SK-N-SH (cell line): ENCODE measurements at regions not wholly inside any gene's neighbourhood (a gene's known extent, or its start where the extent isn't known, plus 50 kb on each side); places are given as distances from the start of the nearest gene placed in this dataset.

Experiments
- CTCF ChIA-PET: fragments of 300-600, 350-600 bp; formaldehyde crosslinking; extraction: SDS; loops from one replicate; lab custom pipeline; 2021; lab: Yijun Ruan, JAX
- POLR2A ChIA-PET: fragments of 350-600 bp; sonication (Branson Sonifier 250); formaldehyde crosslinking; extraction: SDS; loops from one replicate; lab custom pipeline; 2020; ENCODE audit warnings: antibody characterized with exemption, inconsistent platforms; lab: Yijun Ruan, JAX
- DNase-seq: peaks from one replicate; pipeline ENCODE4 v3.0.0; 2012
- H2AFZ ChIP-seq: fragments of 200-600 bp; sonication (generic); 2 replicates; pipeline ENCODE4 v1.8.1; 2016; ENCODE audit warnings: antibody characterized with exemption, mild to moderate bottlenecking, low read depth
- H3F3A ChIP-seq: fragments of 200-600 bp; sonication (generic); replicated peaks from 2 replicates; pipeline ENCODE3; 2016; ENCODE audit warnings: antibody characterized with exemption, mild to moderate bottlenecking; ENCODE audit not compliant: insufficient read depth
- H3K27ac ChIP-seq, 2 experiments: fragments of 200-500 bp in 1 of 2; fragments of 200-600 bp in 1 of 2; sonication (Bioruptor generic) in 1 of 2; sonication (generic), shearing (Covaris generic) in 1 of 2; 2 replicates each; pipeline versions ENCODE4 v1.5.1 to v1.6.1; 2014 to 2016; ENCODE audit warnings: low read depth in 2 of 2, inconsistent platforms in 1 of 2, low read length in 1 of 2, mild to moderate bottlenecking in 1 of 2, mixed read lengths in 1 of 2
- H3K27me3 ChIP-seq: fragments of 200-600 bp; sonication (generic), shearing (Covaris generic); 2 replicates; pipeline ENCODE4 v1.6.1; 2016; ENCODE audit warnings: mixed run types; ENCODE audit not compliant: insufficient read depth
- H3K36me3 ChIP-seq, 2 experiments: fragments of 200-500 bp in 1 of 2; fragments of 200-600 bp in 1 of 2; sonication (Bioruptor generic) in 1 of 2; sonication (generic) in 1 of 2; replicated peaks in 1 of 2; 2 replicates each; pipeline versions ENCODE3 to v1.5.1; 2014 to 2016; ENCODE audit warnings: low read length in 1 of 2, mild to moderate bottlenecking in 1 of 2; ENCODE audit not compliant: insufficient read depth in 2 of 2, control insufficient read depth in 1 of 2
- H3K4me1 ChIP-seq, 2 experiments: fragments of 200-500 bp in 1 of 2; fragments of 200-600 bp in 1 of 2; sonication (Bioruptor generic) in 1 of 2; sonication (generic), shearing (Covaris generic) in 1 of 2; 2 replicates each; pipeline versions ENCODE4 v1.5.1 to v1.6.1; 2014 to 2016; ENCODE audit warnings: low read depth in 1 of 2, low read length in 1 of 2, mixed run types in 1 of 2; ENCODE audit not compliant: insufficient read depth in 2 of 2, control insufficient read depth in 1 of 2
- H3K4me2 ChIP-seq: fragments of 200-600 bp; sonication (generic), shearing (Covaris generic); 2 replicates; pipeline ENCODE4 v1.6.1; 2017; ENCODE audit warnings: mixed run types
- H3K4me3 ChIP-seq, 2 experiments: fragments of 200-500 bp in 1 of 2; fragments of 200-600 bp in 1 of 2; sonication (Bioruptor generic) in 1 of 2; sonication (generic), shearing (Covaris generic) in 1 of 2; 2 replicates each; pipeline versions ENCODE4 v1.5.1 to v1.8.1; 2014 to 2016; ENCODE audit warnings: low read depth in 2 of 2, inconsistent platforms in 1 of 2, low read length in 1 of 2, mild to moderate bottlenecking in 1 of 2, mixed read lengths in 1 of 2, moderate library complexity in 1 of 2
- H3K79me2 ChIP-seq: fragments of 200-600 bp; sonication (generic); 2 replicates; pipeline ENCODE4 v1.8.1; 2017; ENCODE audit warnings: mild to moderate bottlenecking; ENCODE audit not compliant: insufficient read depth
- H3K9ac ChIP-seq: fragments of 200-600 bp; sonication (generic); 2 replicates; pipeline ENCODE4 v1.6.1; 2017; ENCODE audit warnings: mixed run types
- H3K9me2 ChIP-seq: fragments of 200-600 bp; sonication (generic); 2 replicates; pipeline ENCODE4 v1.6.1; 2017; ENCODE audit warnings: mixed run types
- H3K9me3 ChIP-seq: fragments of 200-600 bp; sonication (generic); 2 replicates; pipeline ENCODE4 v1.6.1; 2017; ENCODE audit warnings: mixed run types, mild to moderate bottlenecking, moderate library complexity
- H4K20me1 ChIP-seq: fragments of 200-600 bp; sonication (generic); 2 replicates; pipeline ENCODE4 v1.6.1; 2017; ENCODE audit warnings: mild to moderate bottlenecking, mixed run types; ENCODE audit not compliant: insufficient read depth
- CHD2 ChIP-seq: fragments of 150-350 bp; IDR thresholded peaks from 2 replicates; pipeline ENCODE4 v1.6.1; 2018; ENCODE audit warnings: low read length; ENCODE audit not compliant: partially characterized antibody
- ELF1 ChIP-seq: IDR thresholded peaks from 2 replicates; pipeline ENCODE4 v1.4.0; 2012
- FOSL2 ChIP-seq: IDR thresholded peaks from 2 replicates; pipeline ENCODE4 v1.4.0; 2012; ENCODE audit warnings: low read depth, mild to moderate bottlenecking, moderate library complexity, borderline replicate concordance
- GATA2 ChIP-seq: sonication (generic); formaldehyde crosslinking; IDR thresholded peaks from 2 replicates; pipeline ENCODE4 v1.5.0; 2020; ENCODE audit warnings: mild to moderate bottlenecking, missing genetic modification reagents
- MXI1 ChIP-seq: IDR thresholded peaks from 2 replicates; pipeline ENCODE4 v1.6.1; 2012; ENCODE audit warnings: mild to moderate bottlenecking, low read depth, low read length, improper control_type of control experiment
- NFIC ChIP-seq: IDR thresholded peaks from 2 replicates; pipeline ENCODE4 v1.4.0; 2012; ENCODE audit warnings: borderline replicate concordance
- POLR2AphosphoS5 ChIP-seq: IDR thresholded peaks from 2 replicates; pipeline ENCODE4 v1.6.1; 2012; ENCODE audit warnings: low read depth, low read length
- RCOR1 ChIP-seq: fragments of 150-350 bp; IDR thresholded peaks from 2 replicates; pipeline ENCODE4 v1.6.1; 2017; ENCODE audit warnings: antibody characterized with exemption, low read length
- RFX5 ChIP-seq: IDR thresholded peaks from 2 replicates; pipeline ENCODE4 v1.6.1; 2012; ENCODE audit warnings: mild to moderate bottlenecking, improper control_type of control experiment, low read length
- SIN3A ChIP-seq: IDR thresholded peaks from 2 replicates; pipeline ENCODE4 v1.6.1; 2012; ENCODE audit warnings: low read depth, mild to moderate bottlenecking, low read length, moderate library complexity, borderline replicate concordance
- TCF12 ChIP-seq: IDR thresholded peaks from 2 replicates; pipeline ENCODE4 v1.4.0; 2012
- WGBS: methylation state at CpG from one replicate; pipeline ENCODE4 v1.1.6; 2017; ENCODE audit warnings: low lambda C conversion rate; 5-methylcytosine and 5-hydroxymethylcytosine counted together
- TF ChIP-seq, protein P1 (sequence below): IDR thresholded peaks from 2 replicates; pipeline ENCODE4 v1.6.1; 2012; ENCODE audit warnings: mild to moderate bottlenecking, low read depth, low read length, moderate library complexity

DNA sequence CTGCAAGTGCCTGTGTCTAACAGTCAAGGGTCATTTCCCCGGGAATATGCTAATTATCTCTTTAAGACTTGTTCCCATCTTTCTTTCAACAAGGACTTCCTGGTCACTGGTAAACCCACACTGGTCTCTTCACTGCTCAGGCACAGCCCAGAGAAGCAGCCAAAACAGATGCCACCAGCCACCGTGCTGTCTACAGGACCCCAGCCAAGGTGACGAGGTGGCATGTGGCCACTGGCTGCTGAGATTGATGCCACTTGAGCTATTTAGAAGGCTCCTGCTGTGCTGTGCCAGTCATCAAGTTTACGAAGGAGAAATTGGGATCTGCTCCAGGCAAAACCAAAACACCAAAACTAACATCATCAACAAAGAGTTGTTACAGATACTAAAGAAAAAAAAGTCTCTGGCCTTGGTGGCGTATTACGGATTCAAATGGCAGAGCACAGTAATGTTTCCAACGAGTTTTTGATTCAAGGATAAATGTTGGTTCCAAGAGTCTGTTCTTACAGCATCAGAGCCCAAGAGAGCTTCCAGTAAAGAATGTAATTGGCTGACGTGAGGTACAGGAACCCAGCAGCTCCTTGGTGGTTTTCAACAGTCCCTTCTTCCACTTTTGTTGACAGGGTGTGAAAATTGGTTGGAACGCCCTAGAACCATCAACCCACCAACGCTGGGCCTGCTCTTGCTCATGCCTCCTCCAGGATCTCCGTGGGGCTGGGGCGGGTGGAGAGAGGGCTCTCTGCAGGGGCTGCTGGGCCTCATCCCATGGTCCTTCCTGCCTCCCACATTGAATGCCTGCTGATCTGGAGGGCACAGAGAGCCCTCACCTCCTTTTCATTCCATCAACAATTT is 63.7 kb upstream of the ZCCHC2 start:
- H3K27ac ChIP-seq, result no peak overlapping the region
- no peaks in the 10 kb centered on the region for H3K9me2 ChIP-seq
- TF ChIP-seq ELF1 (no peak), CHD2 (no peak), GATA2 (CRISPR knock-in tag) (no peak), RCOR1 (no peak), SIN3A (no peak), RFX5 (no peak)
- no peaks in the 10 kb centered on the region for H3K79me2 ChIP-seq
- H4K20me1 ChIP-seq, result no peaks in the 10 kb centered on the region
- no peaks in the 10 kb centered on the region for H3F3A ChIP-seq
- H3K4me1 ChIP-seq, result no peaks in the 10 kb centered on the region
- 89% methylated on average over 9 of the region's 12 CpGs for WGBS
- CTCF ChIA-PET, result interaction anchor here (0.8 to 1.0 kb wide), 2 partner anchors 8 to 79 kb away, joined by 3 read pairs; no protein-coding TSS in a partner anchor
- H3K9ac ChIP-seq, result no peak overlapping the region
- POLR2A ChIA-PET, result no interaction called here
- H3K4me3 ChIP-seq, result no peak overlapping the region
- H3K9me3 ChIP-seq, result no peaks in the 10 kb centered on the region
- H3K4me2 ChIP-seq, result no peak overlapping the region
- no peak for DNase-seq
- no peaks in the 10 kb centered on the region for H3K27me3 ChIP-seq
- no peaks in the 10 kb centered on the region for H3K36me3 ChIP-seq
- no peak overlapping the region for H2AFZ ChIP-seq

DNA sequence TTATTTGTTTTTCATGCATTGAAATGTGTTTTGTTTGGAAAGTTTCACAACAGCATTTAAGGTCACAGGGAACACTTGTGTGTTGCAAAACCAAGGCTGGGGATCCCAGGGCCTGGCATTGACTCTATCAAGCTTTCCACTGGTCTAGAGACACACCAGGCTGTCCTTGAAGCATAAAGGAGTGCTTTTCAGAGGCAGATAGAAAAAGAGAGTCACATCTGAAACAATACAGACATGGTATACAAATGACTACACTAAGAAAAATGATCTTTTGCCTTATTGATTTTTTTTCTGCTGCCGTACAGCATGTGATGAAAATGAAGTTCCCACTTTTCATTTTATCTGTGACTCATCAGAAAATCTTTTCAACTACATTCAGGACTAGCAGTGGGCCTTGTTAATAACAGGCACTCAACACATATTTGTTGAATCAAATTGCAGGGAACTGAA is 61.9 kb upstream of the ZCCHC2 start:
- ChIA-PET POLR2A (no interaction called here), CTCF (no interaction called here)
- Histone ChIP-seq H3K9me2 (no peaks in the 10 kb centered on the region), H3K9me3 (no peaks in the 10 kb centered on the region)
- TF ChIP-seq RCOR1, result no peak
- TF ChIP-seq, protein P1, sequence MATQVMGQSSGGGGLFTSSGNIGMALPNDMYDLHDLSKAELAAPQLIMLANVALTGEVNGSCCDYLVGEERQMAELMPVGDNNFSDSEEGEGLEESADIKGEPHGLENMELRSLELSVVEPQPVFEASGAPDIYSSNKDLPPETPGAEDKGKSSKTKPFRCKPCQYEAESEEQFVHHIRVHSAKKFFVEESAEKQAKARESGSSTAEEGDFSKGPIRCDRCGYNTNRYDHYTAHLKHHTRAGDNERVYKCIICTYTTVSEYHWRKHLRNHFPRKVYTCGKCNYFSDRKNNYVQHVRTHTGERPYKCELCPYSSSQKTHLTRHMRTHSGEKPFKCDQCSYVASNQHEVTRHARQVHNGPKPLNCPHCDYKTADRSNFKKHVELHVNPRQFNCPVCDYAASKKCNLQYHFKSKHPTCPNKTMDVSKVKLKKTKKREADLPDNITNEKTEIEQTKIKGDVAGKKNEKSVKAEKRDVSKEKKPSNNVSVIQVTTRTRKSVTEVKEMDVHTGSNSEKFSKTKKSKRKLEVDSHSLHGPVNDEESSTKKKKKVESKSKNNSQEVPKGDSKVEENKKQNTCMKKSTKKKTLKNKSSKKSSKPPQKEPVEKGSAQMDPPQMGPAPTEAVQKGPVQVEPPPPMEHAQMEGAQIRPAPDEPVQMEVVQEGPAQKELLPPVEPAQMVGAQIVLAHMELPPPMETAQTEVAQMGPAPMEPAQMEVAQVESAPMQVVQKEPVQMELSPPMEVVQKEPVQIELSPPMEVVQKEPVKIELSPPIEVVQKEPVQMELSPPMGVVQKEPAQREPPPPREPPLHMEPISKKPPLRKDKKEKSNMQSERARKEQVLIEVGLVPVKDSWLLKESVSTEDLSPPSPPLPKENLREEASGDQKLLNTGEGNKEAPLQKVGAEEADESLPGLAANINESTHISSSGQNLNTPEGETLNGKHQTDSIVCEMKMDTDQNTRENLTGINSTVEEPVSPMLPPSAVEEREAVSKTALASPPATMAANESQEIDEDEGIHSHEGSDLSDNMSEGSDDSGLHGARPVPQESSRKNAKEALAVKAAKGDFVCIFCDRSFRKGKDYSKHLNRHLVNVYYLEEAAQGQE, result no peak
- TF ChIP-seq FOSL2, result 0 out of 2 replicates have a peak, but pooled peaks have one; percentile 10
- no peak for TF ChIP-seq NFIC
- no peak for TF ChIP-seq TCF12
- no peak for TF ChIP-seq MXI1
- TF ChIP-seq POLR2AphosphoS5, result no peak
- TF ChIP-seq, all 33 proteins: peak for 1
- Histone ChIP-seq H3F3A (no peaks in the 10 kb centered on the region), H3K27ac (no peak overlapping the region), H2AFZ (peak overlapping the region; percentile 20; the same call in 1 of the 2 replicates), H3K4me1 (no peaks in the 10 kb centered on the region), H3K27me3 (no peaks in the 10 kb centered on the region), H3K79me2 (no peaks in the 10 kb centered on the region), H3K4me2 (no peak overlapping the region), H3K36me3 (no peaks in the 10 kb centered on the region), H3K4me3 (no peak overlapping the region), H4K20me1 (no peaks in the 10 kb centered on the region), H3K9ac (no peak overlapping the region)
- 38% methylated on average over 1 of the region's 1 CpG for WGBS
- DNase-seq, result no peak
